ENCODE measurements at regions not wholly inside any gene's neighbourhood (a gene's known extent, or its start where the extent isn't known, plus 50 kb on each side); places are given as distances from the start of the nearest gene placed in this dataset.

GRCh38 chr11:116217441-116217840 is 555.3 kb downstream of the BUD13 start:
- no peaks in the 10 kb centered on the region for H3K4me1 ChIP-seq
- no peaks in the 10 kb centered on the region for H3K36me3 ChIP-seq
- no peak overlapping the region for H3K4me3 ChIP-seq
- no peaks in the 10 kb centered on the region for H3K9me3 ChIP-seq
- H3K27ac ChIP-seq: no peak overlapping the region
- DNase-seq: no peak
- TF ChIP-seq CTCF (IDR thresholded peaks at IDR 0.05): no peak
- intact Hi-C loops (cut with DNase I; ENCODE audit: low total_unique reads): no loop called here
- H3K27me3 ChIP-seq: no peaks in the 10 kb centered on the region

DNA sequence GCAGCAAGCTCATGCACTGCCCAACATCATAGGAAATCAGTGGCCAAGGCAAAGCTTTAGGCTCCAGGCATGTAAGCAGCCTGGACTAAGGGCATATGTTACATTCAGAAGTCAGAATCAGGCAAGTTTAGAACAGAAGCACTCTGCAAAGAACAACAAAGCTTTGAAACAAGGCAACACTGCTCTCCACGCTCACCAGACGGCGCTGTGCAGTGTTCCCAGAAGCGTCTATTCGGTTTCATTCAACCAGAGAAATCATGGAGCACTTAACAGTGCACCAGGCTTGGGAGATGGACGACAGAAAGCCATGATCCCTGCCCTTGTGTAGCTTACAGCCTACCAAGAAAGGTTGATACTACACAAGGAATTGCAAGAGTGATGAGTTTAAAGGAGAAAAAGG is 555.8 kb downstream of the BUD13 start:
- Histone ChIP-seq H3K4me3 (no peak overlapping the region), H3K4me1 (no peaks in the 10 kb centered on the region), H3K9me3 (no peaks in the 10 kb centered on the region), H3K36me3 (no peaks in the 10 kb centered on the region), H3K27ac (no peak overlapping the region), H3K27me3 (no peaks in the 10 kb centered on the region)
- TF ChIP-seq CTCF (IDR thresholded peaks at IDR 0.05): peak; percentile 29 to 50
- intact Hi-C loops (cut with DNase I; ENCODE audit: low total_unique reads): no loop called here
- DNase-seq: no peak

- TF ChIP-seq CTCF (IDR thresholded peaks at IDR 0.05): no peak
These were observed 557.2 kb downstream of the BUD13 start for GRCh38 chr11:116215471-116216113.

DNA sequence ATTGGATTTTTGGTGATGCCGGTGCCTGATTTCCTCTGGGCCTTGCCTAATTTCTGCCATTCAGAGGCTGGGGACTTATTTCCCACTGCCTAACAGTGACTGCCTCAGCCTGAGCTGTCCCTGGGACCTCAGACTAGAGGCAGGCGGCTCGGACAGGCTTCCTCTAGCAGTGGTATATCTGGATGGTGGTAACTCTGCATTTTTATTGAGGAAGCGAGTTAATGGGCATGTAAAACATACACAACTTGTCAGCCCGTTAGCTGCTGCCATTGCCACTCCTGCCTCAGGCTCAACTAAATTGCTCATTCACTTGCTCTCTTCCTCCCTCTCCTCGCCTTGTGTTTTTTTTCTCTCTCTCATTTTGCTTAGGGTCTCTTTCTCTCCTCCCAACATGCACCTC is 561.6 kb downstream of the BUD13 start:
- intact Hi-C loops (cut with DNase I; ENCODE audit: low total_unique reads): no loop called here
- Histone ChIP-seq H3K4me3 (no peak overlapping the region), H3K27me3 (peaks cover 0 to 23% of the 10 kb centered on the region in 2 donors), H3K9me3 (no peaks in the 10 kb centered on the region), H3K27ac (no peak overlapping the region), H3K4me1 (no peaks in the 10 kb centered on the region), H3K36me3 (no peaks in the 10 kb centered on the region)
- no peak for TF ChIP-seq CTCF (IDR thresholded peaks at IDR 0.05)
- peak in 1 of 2 donors; percentile 43 for DNase-seq

More at GRCh38 chr11:116215471-116216113, 557.2 kb downstream of the BUD13 start:
- Histone ChIP-seq H3K27ac (no peak overlapping the region), H3K4me3 (no peak overlapping the region), H3K4me1 (no peaks in the 10 kb centered on the region), H3K9me3 (no peaks in the 10 kb centered on the region), H3K27me3 (peaks cover 0 to 4% of the 10 kb centered on the region in 2 donors), H3K36me3 (no peaks in the 10 kb centered on the region)
- no peak for DNase-seq
- intact Hi-C loops (cut with DNase I; ENCODE audit: low total_unique reads): no loop called here

GRCh38 chr11:116210663-116211062 is 562.1 kb downstream of the BUD13 start:
- no peak for TF ChIP-seq CTCF (IDR thresholded peaks at IDR 0.05)
- peak in 1 of 2 donors; percentile 32 for DNase-seq
- intact Hi-C loops (cut with DNase I; ENCODE audit: low total_unique reads): no loop called here
- Histone ChIP-seq H3K36me3 (no peaks in the 10 kb centered on the region), H3K9me3 (no peaks in the 10 kb centered on the region), H3K4me3 (no peak overlapping the region), H3K4me1 (no peaks in the 10 kb centered on the region), H3K27ac (no peak overlapping the region), H3K27me3 (peaks cover 0 to 23% of the 10 kb centered on the region in 2 donors)

DNA sequence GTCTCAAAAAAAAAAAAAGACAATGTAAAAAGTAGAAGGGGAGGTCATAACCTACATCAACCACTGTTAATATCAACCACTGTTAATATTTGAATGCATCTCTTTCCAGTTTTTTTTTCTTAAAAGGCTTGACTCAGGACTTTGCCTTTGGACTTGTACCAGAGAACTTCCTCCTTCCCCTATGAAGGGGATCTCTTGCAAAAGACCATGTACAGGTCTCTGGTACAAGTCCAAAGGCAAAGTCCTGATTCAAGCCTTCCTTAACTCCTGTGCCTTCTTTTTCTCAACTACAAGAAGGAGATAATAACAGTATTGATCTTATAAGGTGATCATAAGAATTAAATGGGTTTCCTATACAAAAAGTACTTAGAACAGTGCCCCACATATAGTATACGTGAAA is 563.5 kb downstream of the BUD13 start:
- intact Hi-C loops (cut with DNase I; ENCODE audit: low total_unique reads): no loop called here
- DNase-seq: no peak
- no peak overlapping the region for H3K27ac ChIP-seq
- peaks cover 0 to 23% of the 10 kb centered on the region in 2 donors for H3K27me3 ChIP-seq
- no peaks in the 10 kb centered on the region for H3K9me3 ChIP-seq
- no peak overlapping the region for H3K4me3 ChIP-seq
- no peaks in the 10 kb centered on the region for H3K4me1 ChIP-seq
- TF ChIP-seq CTCF (IDR thresholded peaks at IDR 0.05): no peak
- H3K36me3 ChIP-seq: no peaks in the 10 kb centered on the region
